ENCODE measurements at regions not wholly inside any gene's neighbourhood (a gene's known extent, or its start where the extent isn't known, plus 50 kb on each side); places are given as distances from the start of the nearest gene placed in this dataset.

DNA sequence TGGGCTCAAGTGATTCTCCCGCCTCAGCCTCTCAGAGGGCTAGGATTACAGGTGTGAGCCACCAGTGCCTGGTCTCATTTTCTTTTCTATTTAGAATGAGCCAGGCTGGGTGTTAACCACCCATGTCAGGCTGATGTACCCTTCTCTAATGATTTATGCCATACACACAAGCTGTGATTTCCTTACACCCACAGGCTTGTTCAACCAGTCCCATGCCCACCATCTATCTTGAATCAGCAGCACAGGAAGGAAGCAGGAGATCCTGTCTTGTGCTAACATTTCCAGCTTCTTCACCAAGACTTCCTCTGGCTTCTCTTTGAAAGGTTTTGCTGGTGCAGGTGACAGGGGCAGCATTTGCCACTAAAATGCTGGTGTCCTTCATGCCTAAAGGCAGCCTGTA lies 176.4 kb downstream of the GATA3 start:
- intact Hi-C loops (cut with micrococcal nuclease), result no loop called here
- ATAC-seq, result peak; percentile 43 to 85 (median 64)
- Histone ChIP-seq H3K4me3 (ENCODE audit: low read length) (no peak overlapping the region), H3K27ac (ENCODE audit: low read length) (no peak overlapping the region), H3K4me1 (ENCODE audit: control insufficient read depth, insufficient read depth, low read length) (peaks cover 17% of the 10 kb centered on the region), H3K9me3 (ENCODE audit: control insufficient read depth, insufficient read depth, low read length) (no peaks in the 10 kb centered on the region), H3K36me3 (ENCODE audit: control insufficient read depth, insufficient read depth, low read length) (no peaks in the 10 kb centered on the region), H3K27me3 (ENCODE audit: control insufficient read depth, insufficient read depth, low read length) (no peaks in the 10 kb centered on the region)
- Mint-ChIP-seq H3K9me3 (no peaks in the 10 kb centered on the region), H3K4me1 (peaks cover 23 to 31% of the 10 kb centered on the region in 2 donors), H3K27me3 (ENCODE audit: low read depth in 2 of 2) (peaks cover 5 to 13% of the 10 kb centered on the region in 2 donors), H3K27ac (no peak overlapping the region), H3K4me3 (no peak overlapping the region), H3K36me3 (no peaks in the 10 kb centered on the region)
- peak in 1 of 2 donors; percentile 20 for DNase-seq
- 30% methylated on average over 1 of the region's 1 CpG for WGBS (ENCODE audit: insufficient coverage)
- TF ChIP-seq CTCF (IDR thresholded peaks at IDR 0.05), result no peak

DNA sequence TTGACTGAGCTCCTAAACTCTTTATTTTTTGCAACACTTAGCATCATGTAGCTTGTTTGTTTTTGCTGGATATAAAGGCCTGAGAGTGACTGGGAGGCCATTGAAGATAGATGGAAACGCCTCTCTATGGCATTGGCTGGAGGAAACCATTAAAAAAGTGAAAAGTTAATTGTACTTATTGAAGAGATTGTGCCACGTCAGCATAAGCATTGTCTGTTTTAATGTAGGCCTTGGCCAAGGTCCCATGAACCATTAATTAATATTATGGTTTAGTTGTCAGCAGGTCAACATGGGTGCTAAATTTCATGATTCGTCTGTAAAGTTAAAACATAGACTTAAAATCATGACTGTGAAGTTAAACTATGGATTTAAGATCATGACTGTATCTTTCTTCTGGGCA lies 178.6 kb downstream of the GATA3 start:
- no peak overlapping the region for H3K27ac Mint-ChIP-seq
- no peaks in the 10 kb centered on the region for H3K9me3 Mint-ChIP-seq
- H3K4me1 Mint-ChIP-seq, result peaks cover 32 to 41% of the 10 kb centered on the region in 2 donors
- Histone ChIP-seq H3K27me3 (ENCODE audit: control insufficient read depth, insufficient read depth, low read length) (no peaks in the 10 kb centered on the region), H3K4me3 (ENCODE audit: low read length) (no peak overlapping the region), H3K4me1 (ENCODE audit: control insufficient read depth, insufficient read depth, low read length) (peaks cover 22% of the 10 kb centered on the region), H3K9me3 (ENCODE audit: control insufficient read depth, insufficient read depth, low read length) (no peaks in the 10 kb centered on the region), H3K27ac (ENCODE audit: low read length) (no peak overlapping the region), H3K36me3 (ENCODE audit: control insufficient read depth, insufficient read depth, low read length) (no peaks in the 10 kb centered on the region)
- ATAC-seq (no peak), DNase-seq (no peak)
- no peak for TF ChIP-seq CTCF (IDR thresholded peaks at IDR 0.05)
- H3K4me3 Mint-ChIP-seq, result no peak overlapping the region
- intact Hi-C loops (cut with micrococcal nuclease), result no loop called here
- WGBS (ENCODE audit: insufficient coverage), result 85% methylated on average over 3 of the region's 3 CpGs
- H3K27me3 Mint-ChIP-seq (ENCODE audit: low read depth in 2 of 2), result peaks cover 0 to 12% of the 10 kb centered on the region in 2 donors
- H3K36me3 Mint-ChIP-seq, result no peaks in the 10 kb centered on the region

DNA sequence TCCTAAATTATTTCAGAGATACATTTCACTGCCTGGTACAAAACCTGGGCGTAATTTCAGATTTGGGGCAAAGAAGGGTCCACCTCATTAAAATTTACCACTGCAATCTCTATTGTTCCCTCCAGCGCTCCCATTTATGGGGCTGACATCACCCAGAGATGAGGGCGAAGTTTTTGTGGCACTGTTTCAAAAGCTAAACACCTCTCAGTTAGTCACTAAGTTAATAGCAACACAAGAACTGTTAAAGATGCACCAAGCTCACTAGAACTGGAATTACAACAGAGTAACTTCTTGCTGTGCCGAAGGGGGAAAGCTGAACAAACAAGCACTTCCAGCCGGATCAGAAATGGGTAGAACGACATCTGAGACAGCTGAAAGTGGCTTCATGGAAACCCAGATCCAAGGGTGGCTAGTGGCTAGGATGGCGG lies 179.4 kb downstream of the GATA3 start:
- no peak for DNase-seq
- no peaks in the 10 kb centered on the region for H3K36me3 Mint-ChIP-seq
- no peak overlapping the region for H3K4me3 ChIP-seq (ENCODE audit: low read length)
- intact Hi-C loops (cut with micrococcal nuclease), result no loop called here
- no peaks in the 10 kb centered on the region for H3K9me3 ChIP-seq (ENCODE audit: control insufficient read depth, insufficient read depth, low read length)
- H3K4me1 Mint-ChIP-seq, result peaks cover 35 to 41% of the 10 kb centered on the region in 2 donors
- no peak overlapping the region for H3K27ac ChIP-seq (ENCODE audit: low read length)
- no peaks in the 10 kb centered on the region for H3K9me3 Mint-ChIP-seq
- H3K27me3 ChIP-seq (ENCODE audit: control insufficient read depth, insufficient read depth, low read length), result no peaks in the 10 kb centered on the region
- no peak overlapping the region for H3K4me3 Mint-ChIP-seq
- H3K4me1 ChIP-seq (ENCODE audit: control insufficient read depth, insufficient read depth, low read length), result peaks cover 30% of the 10 kb centered on the region
- WGBS (ENCODE audit: insufficient coverage), result 95% methylated on average over 7 of the region's 7 CpGs
- no peak for TF ChIP-seq CTCF (IDR thresholded peaks at IDR 0.05)
- no peak overlapping the region for H3K27ac Mint-ChIP-seq
- peaks cover 0 to 12% of the 10 kb centered on the region in 2 donors for H3K27me3 Mint-ChIP-seq (ENCODE audit: low read depth in 2 of 2)
- no peak for ATAC-seq
- H3K36me3 ChIP-seq (ENCODE audit: control insufficient read depth, insufficient read depth, low read length), result no peaks in the 10 kb centered on the region

DNA sequence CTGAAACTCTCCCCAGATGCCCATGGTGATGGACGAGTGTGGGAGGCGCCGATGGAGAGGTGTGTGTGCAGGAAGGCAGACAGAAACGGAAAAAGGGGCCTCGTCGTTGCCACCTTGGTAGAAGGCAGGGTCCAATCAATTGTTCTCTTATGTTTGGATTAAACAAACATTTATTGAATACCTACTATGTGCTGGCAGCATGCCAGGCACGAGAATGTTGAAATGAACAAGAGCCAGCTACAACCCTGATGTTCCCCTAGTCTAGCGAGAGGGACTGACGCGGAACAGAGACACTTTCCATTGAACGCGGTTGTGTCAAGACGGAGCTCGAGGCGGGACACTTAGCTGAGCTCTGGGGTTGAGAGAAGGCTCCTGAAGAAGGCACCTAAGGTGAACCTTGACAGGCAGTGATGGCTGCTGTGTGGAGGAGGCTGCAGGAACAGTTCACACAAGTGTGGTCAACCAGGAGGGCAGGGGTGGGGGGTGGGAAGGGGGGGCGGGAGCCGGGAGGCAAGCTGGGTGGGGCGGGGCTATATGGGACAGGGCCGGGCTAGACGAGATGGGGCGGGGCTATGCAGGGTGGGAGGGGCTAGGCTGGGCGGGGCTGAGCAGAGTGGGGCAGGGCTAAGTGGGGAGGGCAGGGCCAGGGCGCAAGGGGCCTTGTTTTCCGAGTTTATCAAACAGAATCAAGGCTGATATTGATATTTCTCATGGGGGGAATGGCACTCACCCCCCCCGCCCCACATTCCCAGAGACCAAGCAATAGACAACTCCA lies 181.0 kb downstream of the GATA3 start:
- ATAC-seq (no peak), DNase-seq (no peak)
- intact Hi-C loops (cut with micrococcal nuclease), result no loop called here
- no peak overlapping the region for H3K4me3 ChIP-seq (ENCODE audit: low read length)
- no peak overlapping the region for H3K4me3 Mint-ChIP-seq
- H3K9me3 Mint-ChIP-seq, result no peaks in the 10 kb centered on the region
- H3K4me1 ChIP-seq (ENCODE audit: control insufficient read depth, insufficient read depth, low read length), result peaks cover 28% of the 10 kb centered on the region
- H3K36me3 ChIP-seq (ENCODE audit: control insufficient read depth, insufficient read depth, low read length), result no peaks in the 10 kb centered on the region
- WGBS (ENCODE audit: insufficient coverage), result 92% methylated on average over 24 of the region's 25 CpGs
- H3K9me3 ChIP-seq (ENCODE audit: control insufficient read depth, insufficient read depth, low read length), result no peaks in the 10 kb centered on the region
- no peak for TF ChIP-seq CTCF (IDR thresholded peaks at IDR 0.05)
- H3K36me3 Mint-ChIP-seq, result no peaks in the 10 kb centered on the region
- no peak overlapping the region for H3K27ac Mint-ChIP-seq
- no peak overlapping the region for H3K27ac ChIP-seq (ENCODE audit: low read length)
- no peaks in the 10 kb centered on the region for H3K27me3 ChIP-seq (ENCODE audit: control insufficient read depth, insufficient read depth, low read length)
- peaks cover 37 to 42% of the 10 kb centered on the region in 2 donors for H3K4me1 Mint-ChIP-seq
- H3K27me3 Mint-ChIP-seq (ENCODE audit: low read depth in 2 of 2), result peaks cover 0 to 12% of the 10 kb centered on the region in 2 donors
